ENCODE measurements at regions not wholly inside any gene's neighbourhood (a gene's known extent, or its start where the extent isn't known, plus 50 kb on each side); places are given as distances from the start of the nearest gene placed in this dataset.

DNA sequence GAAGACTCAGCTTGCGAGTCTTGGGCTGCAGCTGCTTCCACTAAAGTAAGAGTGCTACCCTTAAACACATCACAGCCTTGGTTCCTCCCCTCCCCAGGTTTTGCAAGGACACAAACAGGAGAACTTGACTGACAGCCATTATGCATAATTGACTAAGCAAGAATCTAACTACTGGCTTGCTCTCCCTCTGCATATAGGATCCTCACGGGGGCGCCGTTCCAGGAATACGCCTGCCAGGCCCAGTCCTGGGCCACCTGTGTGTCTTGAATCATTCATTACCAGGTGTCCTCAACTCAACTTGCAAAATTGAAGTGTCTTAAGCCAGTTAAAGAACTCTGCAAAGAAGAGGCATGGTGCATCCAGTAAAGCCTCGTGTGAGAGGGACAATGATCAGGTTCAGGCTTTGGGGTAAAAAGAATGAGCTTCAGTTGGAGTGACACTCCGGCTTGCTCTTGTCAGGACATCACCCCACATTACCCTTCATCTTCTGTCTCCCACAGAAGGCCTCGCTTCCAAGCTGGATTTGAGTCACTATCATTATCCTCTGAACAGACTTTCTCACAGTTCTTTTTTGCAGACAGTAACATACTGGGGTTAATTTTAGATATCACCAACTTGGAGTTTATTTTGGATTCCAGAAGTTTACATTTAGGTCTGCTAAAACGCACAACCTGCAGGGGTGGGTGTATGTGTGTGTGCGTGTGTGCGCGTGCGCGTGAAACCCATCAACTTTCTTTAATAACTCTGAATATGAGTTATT is 273.5 kb upstream of the HS3ST1 start:
- Histone ChIP-seq H3K4me2 (ENCODE audit: low read length) (no peak overlapping the region), H2AFZ (ENCODE audit: low read depth, low read length) (no peak overlapping the region), H4K20me1 (ENCODE audit: insufficient read depth) (no peaks in the 10 kb centered on the region), H3K9me3 (ENCODE audit: low read length) (no peaks in the 10 kb centered on the region), H3F3A (ENCODE audit: insufficient read depth, low read length, poor library complexity, severe bottlenecking) (no peaks in the 10 kb centered on the region), H3K9me2 (ENCODE audit: insufficient read depth, low read length) (no peaks in the 10 kb centered on the region), H3K36me3 (ENCODE audit: insufficient read depth, low read length) (no peaks in the 10 kb centered on the region), H3K79me2 (replicated peaks; ENCODE audit: insufficient read depth, low read length) (no peaks in the 10 kb centered on the region), H3K9ac (ENCODE audit: low read length) (no peak overlapping the region), H3K4me3 (ENCODE audit: low read length) (no peak overlapping the region), H3K27me3 (ENCODE audit: insufficient read depth, low read depth, low read length) (no peaks in the 10 kb centered on the region), H3K27ac (ENCODE audit: low read length) (no peak overlapping the region)
- TF ChIP-seq EZH2 (IDR thresholded peaks at IDR 0.05; ENCODE audit: borderline replicate concordance, insufficient read depth, low read length, poor library complexity, severe bottlenecking) (no peak), SMC3 (conservative IDR thresholded peaks at IDR 0.05; ENCODE audit: poor library complexity) (no peak), TAF1 (IDR thresholded peaks at IDR 0.05; ENCODE audit: low read depth) (no peak), EP300 (conservative IDR thresholded peaks at IDR 0.05; ENCODE audit: poor library complexity, severe bottlenecking) (no peak), POLR2AphosphoS5 (IDR thresholded peaks at IDR 0.05) (no peak), RAD21 (conservative IDR thresholded peaks at IDR 0.05) (no peak), MXI1 (conservative IDR thresholded peaks at IDR 0.05; ENCODE audit: poor library complexity, severe bottlenecking) (no peak)
- TF ChIP-seq, protein P1, sequence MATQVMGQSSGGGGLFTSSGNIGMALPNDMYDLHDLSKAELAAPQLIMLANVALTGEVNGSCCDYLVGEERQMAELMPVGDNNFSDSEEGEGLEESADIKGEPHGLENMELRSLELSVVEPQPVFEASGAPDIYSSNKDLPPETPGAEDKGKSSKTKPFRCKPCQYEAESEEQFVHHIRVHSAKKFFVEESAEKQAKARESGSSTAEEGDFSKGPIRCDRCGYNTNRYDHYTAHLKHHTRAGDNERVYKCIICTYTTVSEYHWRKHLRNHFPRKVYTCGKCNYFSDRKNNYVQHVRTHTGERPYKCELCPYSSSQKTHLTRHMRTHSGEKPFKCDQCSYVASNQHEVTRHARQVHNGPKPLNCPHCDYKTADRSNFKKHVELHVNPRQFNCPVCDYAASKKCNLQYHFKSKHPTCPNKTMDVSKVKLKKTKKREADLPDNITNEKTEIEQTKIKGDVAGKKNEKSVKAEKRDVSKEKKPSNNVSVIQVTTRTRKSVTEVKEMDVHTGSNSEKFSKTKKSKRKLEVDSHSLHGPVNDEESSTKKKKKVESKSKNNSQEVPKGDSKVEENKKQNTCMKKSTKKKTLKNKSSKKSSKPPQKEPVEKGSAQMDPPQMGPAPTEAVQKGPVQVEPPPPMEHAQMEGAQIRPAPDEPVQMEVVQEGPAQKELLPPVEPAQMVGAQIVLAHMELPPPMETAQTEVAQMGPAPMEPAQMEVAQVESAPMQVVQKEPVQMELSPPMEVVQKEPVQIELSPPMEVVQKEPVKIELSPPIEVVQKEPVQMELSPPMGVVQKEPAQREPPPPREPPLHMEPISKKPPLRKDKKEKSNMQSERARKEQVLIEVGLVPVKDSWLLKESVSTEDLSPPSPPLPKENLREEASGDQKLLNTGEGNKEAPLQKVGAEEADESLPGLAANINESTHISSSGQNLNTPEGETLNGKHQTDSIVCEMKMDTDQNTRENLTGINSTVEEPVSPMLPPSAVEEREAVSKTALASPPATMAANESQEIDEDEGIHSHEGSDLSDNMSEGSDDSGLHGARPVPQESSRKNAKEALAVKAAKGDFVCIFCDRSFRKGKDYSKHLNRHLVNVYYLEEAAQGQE (IDR thresholded peaks at IDR 0.05; ENCODE audit: borderline replicate concordance) = no peak
- TF ChIP-seq, protein P2, sequence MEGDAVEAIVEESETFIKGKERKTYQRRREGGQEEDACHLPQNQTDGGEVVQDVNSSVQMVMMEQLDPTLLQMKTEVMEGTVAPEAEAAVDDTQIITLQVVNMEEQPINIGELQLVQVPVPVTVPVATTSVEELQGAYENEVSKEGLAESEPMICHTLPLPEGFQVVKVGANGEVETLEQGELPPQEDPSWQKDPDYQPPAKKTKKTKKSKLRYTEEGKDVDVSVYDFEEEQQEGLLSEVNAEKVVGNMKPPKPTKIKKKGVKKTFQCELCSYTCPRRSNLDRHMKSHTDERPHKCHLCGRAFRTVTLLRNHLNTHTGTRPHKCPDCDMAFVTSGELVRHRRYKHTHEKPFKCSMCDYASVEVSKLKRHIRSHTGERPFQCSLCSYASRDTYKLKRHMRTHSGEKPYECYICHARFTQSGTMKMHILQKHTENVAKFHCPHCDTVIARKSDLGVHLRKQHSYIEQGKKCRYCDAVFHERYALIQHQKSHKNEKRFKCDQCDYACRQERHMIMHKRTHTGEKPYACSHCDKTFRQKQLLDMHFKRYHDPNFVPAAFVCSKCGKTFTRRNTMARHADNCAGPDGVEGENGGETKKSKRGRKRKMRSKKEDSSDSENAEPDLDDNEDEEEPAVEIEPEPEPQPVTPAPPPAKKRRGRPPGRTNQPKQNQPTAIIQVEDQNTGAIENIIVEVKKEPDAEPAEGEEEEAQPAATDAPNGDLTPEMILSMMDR (IDR thresholded peaks at IDR 0.05; ENCODE audit: poor library complexity, severe bottlenecking) = no peak

DNA sequence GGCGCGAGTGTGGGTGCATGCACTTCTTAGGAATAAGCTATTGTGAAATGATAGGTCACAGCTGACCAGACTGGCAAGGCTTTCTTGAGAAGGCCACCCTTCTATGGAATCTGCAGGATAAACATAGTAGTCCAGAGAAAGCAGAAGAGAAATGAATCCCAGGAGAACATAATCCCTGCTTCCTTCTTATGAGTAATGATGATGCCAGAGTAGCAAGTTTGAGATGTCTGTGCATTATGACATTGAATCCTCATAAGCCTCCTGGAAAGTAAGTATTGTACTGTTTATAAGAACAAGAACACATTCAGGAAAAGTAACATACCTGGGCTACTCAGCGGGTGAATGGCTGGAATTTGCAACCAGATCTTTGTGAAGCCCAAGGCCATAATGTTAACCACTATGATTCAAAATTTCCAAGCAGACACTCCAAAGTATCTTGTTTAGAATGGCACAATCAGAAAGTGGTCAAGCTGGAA is 272.1 kb upstream of the HS3ST1 start:
- no peak overlapping the region for H3K4me3 ChIP-seq (ENCODE audit: low read length)
- no peaks in the 10 kb centered on the region for H3K9me2 ChIP-seq (ENCODE audit: insufficient read depth, low read length)
- no peaks in the 10 kb centered on the region for H4K20me1 ChIP-seq (ENCODE audit: insufficient read depth)
- no peak overlapping the region for H2AFZ ChIP-seq (ENCODE audit: low read depth, low read length)
- no peak overlapping the region for H3K9ac ChIP-seq (ENCODE audit: low read length)
- no peak overlapping the region for H3K4me2 ChIP-seq (ENCODE audit: low read length)
- H3K9me3 ChIP-seq (ENCODE audit: low read length) = no peaks in the 10 kb centered on the region
- no peak overlapping the region for H3K27ac ChIP-seq (ENCODE audit: low read length)
- no peak for TF ChIP-seq EP300 (conservative IDR thresholded peaks at IDR 0.05; ENCODE audit: poor library complexity, severe bottlenecking)
- TF ChIP-seq TAF1 (IDR thresholded peaks at IDR 0.05; ENCODE audit: low read depth) = no peak
- no peak for TF ChIP-seq POLR2AphosphoS5 (IDR thresholded peaks at IDR 0.05)
- TF ChIP-seq RAD21 (conservative IDR thresholded peaks at IDR 0.05) = no peak
- H3F3A ChIP-seq (ENCODE audit: insufficient read depth, low read length, poor library complexity, severe bottlenecking) = no peaks in the 10 kb centered on the region
- H3K27me3 ChIP-seq (ENCODE audit: insufficient read depth, low read depth, low read length) = no peaks in the 10 kb centered on the region
- no peaks in the 10 kb centered on the region for H3K79me2 ChIP-seq (replicated peaks; ENCODE audit: insufficient read depth, low read length)
- no peaks in the 10 kb centered on the region for H3K36me3 ChIP-seq (ENCODE audit: insufficient read depth, low read length)
